GM21619 (cell line): ENCODE measurements at regions not wholly inside any gene's neighbourhood (a gene's known extent, or its start where the extent isn't known, plus 50 kb on each side); places are given as distances from the start of the nearest gene placed in this dataset.
"Not testable (repeated sequence)": the region's sequence is repeated elsewhere in the genome, so short reads cannot be mapped to it uniquely, and the experiment has no call there.

Experiments
- ATAC-seq: cut with Tn5 transposase; IDR thresholded peaks from one replicate; pipeline ENCODE4 v1.9.1; 2021; ENCODE audit not compliant: unreplicated experiment

GRCh38 chr2:47964277-47964676 lies 58.0 kb upstream of the FBXO11 start:
- ATAC-seq = no peak

DNA sequence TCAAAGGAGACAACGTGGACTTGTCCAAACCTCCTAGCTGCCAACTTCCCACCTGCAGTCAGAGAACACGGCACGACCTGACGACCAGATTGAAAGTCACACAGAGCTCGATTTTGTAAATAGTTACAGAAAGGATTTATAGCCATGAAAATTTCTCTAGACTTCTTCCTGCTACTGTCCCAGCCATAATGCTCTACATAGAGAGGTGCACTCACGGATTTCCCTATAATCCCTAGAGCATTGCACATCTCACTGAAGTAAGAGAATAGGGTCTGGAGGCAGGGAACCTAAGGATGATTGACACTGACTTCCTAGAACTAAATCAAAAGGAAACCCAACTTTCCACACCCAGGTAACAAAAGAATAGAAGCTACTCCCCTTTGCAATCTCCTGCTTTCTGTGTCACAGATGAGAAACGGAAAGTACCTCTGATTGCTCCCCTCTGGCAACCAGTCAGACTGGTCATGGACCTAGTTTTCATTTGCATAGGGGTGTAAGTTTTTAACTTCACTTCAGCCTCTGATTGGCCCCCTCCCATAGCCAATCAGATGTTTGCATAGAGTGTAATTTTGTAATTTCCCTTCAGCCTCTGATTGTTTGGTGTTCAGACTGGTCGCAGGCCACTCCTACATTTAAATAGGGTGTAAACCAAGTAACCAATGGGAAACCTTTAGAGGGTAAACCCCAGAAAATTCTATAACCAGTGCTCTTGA lies 58.6 kb upstream of the FBXO11 start:
- ATAC-seq = no peak

DNA sequence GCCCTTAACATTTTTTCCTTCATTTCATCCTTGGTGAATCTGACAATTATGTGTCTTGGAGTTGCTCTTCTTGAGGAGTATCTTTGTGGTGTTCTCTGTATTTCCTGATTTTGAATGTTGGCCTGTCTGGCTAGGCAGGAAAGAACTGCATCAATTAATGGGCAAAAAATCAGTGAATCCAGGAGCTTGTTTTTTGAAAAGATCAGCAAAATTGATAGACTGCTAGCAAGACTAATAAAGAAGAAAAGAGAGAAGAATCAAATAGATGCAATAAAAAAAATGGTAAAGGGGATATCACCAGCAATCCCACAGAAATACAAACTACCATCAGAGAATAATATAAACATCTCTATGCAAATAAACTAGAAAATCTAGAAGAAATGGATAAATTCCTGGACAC lies 70.4 kb upstream of the FBXO11 start:
- not testable (repeated sequence) for ATAC-seq

DNA sequence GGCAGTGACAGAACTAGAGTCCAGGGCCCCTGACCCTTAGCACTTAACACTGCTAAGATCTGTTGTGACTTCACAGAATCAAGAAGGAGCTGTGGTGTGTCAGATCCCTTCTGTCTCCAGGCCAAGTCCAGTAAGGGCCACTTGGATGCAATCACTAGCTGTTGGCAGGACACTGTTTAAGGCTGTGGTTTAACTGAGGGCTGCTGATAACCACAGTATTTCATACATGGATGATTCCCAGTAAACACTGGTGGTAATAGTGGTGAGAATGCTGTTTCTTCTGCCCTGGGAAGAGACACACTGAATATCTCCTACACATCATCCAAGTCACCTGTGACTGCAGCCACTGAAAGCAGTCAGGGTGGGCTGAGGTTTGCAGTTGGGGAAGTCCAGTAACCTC lies 77.7 kb upstream of the FBXO11 start:
- ATAC-seq = no peak

- ATAC-seq = no peak
Measured at GRCh38 chr2:47990503-47990902, 84.2 kb upstream of the FBXO11 start.

DNA sequence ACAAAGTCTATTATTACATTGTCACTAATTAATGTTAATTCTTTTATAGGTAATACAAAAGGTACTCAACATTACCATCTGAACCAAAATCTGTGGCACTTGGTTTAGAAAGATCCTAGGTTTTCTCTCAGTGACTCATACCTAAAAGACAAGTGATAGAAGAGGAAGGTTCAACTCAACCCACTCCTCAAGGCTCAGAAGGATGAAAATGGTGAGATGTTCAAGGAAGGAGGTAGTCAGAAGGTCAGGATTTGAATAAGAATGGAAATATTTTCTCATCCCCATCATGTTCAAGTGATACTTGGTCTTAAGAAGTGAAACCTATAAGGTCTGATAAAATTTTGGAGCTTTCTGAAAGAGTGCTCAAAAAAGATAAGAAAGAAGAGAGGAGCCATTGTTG lies 86.4 kb upstream of the FBXO11 start:
- ATAC-seq = no peak

DNA sequence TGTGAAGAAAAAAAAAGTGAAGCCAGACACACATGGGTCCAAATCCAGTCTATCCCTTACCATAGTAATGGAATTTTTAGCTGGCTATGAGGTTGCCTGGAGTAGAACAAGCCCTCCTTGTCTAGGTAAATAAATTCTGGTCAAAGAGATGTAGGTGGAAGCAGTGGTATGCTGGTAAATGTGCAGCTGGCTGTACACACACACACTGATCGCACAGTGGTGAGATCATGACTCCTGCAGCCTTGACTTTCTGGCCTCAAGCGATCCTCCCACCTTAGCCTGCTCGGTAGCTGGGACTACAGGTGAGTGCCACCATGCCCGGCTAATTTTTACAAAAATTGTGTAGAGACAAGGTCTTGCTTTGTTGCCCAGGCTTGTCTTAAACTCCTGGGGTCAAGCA lies 90.5 kb upstream of the FBXO11 start:
- no peak for ATAC-seq

DNA sequence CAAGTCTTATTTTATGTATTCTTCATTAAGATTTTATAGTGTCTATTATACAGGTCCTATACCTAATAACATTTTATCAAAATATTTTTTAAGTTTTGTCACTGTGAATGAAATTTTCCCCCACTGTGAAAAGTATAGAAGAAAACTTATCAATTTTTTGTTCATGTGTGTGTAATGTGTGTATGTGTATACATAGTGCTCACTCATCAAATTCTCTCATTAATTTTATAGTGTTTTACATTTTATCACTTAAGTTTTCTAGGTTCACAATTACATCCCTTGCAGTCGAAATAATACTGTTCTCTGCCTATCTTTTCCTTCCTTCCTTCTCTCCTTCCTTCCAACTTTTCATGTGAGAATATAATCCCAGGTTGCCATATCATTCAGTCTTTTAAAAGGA lies 93.2 kb upstream of the FBXO11 start:
- no peak for ATAC-seq

DNA sequence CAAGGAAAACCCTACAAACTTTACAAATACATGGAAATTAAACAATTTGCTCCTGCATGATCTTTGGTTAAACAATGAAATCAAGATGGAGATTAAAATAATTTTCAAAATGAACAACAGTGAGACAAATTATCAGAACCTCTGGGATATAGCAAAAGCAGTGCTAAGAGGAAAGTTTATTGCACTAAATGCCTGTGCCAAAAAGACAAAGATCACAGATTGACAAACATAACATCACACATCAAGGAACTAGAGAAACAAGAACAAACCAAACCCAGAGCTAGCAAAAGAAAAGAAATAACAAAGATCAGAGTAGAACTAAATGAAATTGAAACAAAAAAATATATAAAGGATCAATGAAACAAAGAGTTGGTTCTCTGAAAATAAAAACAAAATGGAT lies 95.2 kb upstream of the FBXO11 start:
- no peak for ATAC-seq

- ATAC-seq = no peak
Measured at GRCh38 chr2:48006094-48006493, 99.8 kb upstream of the FBXO11 start.

GRCh38 chr2:48007699-48008268 lies 101.5 kb upstream of the FBXO11 start:
- no peak for ATAC-seq

DNA sequence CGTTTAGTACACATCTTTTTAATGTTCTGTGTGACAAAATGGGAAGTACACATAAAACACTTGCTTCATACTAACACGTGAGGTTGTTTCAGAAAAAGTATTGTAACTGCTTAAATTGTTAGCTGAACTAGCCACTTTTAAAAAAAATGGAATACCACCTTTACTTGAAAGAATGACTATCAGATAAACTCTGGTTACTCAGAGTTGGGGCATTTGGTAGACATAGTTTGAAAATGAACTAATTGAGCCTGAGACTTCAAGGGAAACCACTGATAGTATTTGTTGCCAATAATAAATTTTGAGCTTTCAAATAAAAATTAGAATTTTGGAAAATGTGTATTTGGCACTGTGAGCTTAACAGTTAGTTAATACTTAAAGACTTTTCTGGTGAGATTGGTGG lies 103.0 kb upstream of the FBXO11 start:
- ATAC-seq = no peak

- no peak for ATAC-seq
Measured at GRCh38 chr2:48015421-48015820, 109.1 kb upstream of the FBXO11 start.

- ATAC-seq = no peak
Measured at GRCh38 chr2:48016225-48017019, 110.1 kb upstream of the FBXO11 start.

- ATAC-seq = no peak
Measured at GRCh38 chr2:48017136-48017535, 110.8 kb upstream of the FBXO11 start.

DNA sequence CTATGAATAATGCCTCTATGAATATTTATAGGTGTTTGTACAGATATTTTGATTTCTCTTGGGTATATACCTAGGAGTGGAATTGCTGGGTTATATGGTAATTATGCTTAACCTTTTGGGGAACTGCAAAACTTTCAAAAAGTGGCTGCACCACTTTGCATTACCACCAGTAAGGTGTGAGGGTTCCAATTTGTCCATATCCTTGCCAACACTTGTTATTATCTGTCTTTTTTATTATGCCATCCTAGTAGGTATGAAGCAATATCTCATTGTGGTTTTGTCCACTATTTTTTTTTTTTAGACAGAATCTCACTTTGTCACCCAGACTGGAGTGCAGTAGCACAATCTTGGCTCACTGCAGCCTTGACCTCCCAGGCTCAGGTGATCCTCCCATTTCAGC lies 112.2 kb upstream of the FBXO11 start:
- no peak for ATAC-seq

- ATAC-seq = no peak
Measured at GRCh38 chr2:48026865-48027264, 120.6 kb upstream of the FBXO11 start.

DNA sequence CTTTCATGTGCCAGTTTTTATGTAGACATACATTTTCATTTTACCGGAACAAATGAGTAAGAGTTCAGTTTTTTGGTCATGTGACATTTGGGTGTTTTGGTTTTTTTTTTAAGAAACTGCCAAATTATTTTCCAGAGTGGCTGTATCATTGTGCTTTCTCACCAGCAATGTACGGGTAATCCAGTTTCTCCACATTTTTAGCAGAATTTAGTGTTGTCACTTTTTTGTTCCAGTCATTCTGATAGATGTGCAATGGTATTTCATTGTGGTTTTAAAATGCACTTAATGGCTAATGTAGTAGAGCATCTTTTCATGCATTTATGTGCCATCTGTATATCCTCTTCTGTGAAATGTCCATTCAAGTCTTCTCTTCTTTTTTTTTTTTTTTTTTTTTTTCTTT lies 126.5 kb upstream of the FBXO11 start:
- ATAC-seq = no peak

DNA sequence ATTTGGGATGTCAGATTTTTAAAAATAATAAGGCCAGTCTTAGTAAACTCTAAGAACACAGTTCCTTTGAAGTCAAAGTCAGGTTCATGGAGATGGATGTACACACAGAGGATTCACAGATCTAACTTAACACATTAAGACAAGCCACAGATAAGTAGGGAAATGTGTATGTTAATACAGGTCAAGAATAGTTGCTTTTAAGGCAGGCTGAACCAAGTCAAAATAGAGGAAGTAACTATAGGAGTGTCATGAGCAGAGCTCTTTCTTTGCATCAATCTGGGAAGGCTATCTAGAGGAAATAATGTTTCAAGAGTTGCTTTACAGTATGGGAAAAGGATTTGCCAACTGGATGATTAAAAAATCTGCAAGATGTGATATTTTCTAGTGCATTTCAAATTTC lies 128.0 kb upstream of the FBXO11 start:
- ATAC-seq = no peak

DNA sequence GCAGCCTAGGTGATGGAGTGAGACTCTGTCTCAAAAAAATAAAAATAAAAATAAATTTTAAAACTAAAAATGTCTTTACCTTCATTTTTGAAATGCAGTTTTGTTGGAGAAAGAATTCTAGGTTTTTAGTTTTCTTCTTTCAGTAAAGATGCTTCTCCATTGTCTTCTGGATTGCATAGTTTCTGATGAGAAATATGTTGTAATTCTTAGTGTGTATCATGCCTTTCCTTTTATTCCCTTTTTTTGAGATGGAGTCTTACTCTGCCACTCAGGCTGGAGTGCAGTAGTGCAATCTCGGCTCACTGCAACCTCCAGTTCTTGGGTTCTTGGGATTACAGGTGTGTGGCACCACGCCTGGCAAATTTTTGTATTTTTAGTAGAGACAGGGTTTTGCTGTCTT lies 130.0 kb upstream of the FBXO11 start:
- no peak for ATAC-seq

DNA sequence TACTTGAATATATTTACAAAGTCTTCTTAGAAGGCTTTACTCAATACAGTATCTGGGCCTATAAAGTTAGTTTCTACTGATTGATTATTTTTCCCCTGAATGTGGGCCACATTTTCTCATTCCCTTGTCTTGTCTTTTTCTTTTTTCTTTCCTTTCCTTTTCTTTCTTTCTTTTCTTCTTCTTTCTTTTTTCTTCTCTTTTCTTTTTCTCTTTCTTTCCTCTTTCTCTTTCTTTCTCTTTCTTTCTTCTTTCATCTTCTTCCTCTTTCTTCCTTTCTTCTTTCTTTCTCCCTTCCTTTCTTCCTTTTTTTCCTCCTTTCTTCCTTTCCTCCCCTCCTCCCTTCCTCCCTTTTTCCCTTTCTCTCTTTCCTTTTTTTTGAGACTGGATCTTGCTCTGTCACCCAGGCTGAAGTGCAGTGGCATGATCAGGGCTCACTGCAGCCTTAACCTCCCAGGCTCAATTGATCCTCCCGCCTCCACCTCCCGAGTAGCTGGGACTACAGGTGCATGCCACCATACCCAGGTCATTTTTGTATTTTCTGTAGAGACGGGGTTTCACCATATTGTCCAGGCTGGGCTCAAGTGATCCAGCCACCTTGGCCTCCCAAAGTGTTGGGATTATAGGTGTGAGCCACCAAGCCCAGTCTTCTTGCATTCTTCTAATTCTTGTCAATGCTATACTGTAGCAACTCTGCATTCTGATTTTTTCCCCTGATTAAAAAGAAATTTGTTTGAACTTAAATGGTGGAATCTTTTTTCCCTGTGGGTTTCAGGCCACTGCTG lies 133.1 kb upstream of the FBXO11 start:
- ATAC-seq = no peak
